PC-3 (cell line): ENCODE measurements at regions not wholly inside any gene's neighbourhood (a gene's known extent, or its start where the extent isn't known, plus 50 kb on each side); places are given as distances from the start of the nearest gene placed in this dataset.

Experiments used
- CTCF ChIP-seq: fragments of 300-600 bp; sonication (generic); conservative IDR thresholded peaks from 2 replicates; pipeline ENCODE4 v1.5.1; 2017; ENCODE audit warnings: antibody characterized with exemption, low read depth, mild to moderate bottlenecking, low read length
- EZH2 ChIP-seq: fragments of 300-600 bp; sonication (generic); IDR thresholded peaks from one replicate; pipeline ENCODE4 v1.6.1; 2017; ENCODE audit warnings: antibody characterized with exemption, mild to moderate bottlenecking, low read length; ENCODE audit not compliant: unreplicated experiment
- EZH2phosphoT487 ChIP-seq: fragments of 300-600 bp; sonication (generic); IDR thresholded peaks from 2 replicates; pipeline ENCODE4 v1.6.1; 2018; ENCODE audit warnings: mild to moderate bottlenecking, antibody characterized with exemption, low read length, borderline replicate concordance

- TF ChIP-seq CTCF (no peak), EZH2phosphoT487 (no peak), EZH2 (no peak)
These were observed 1540.2 kb downstream of the ADGRL3 start for GRCh38 chr4:62740296-62740695.
